ENCODE measurements at regions not wholly inside any gene's neighbourhood (a gene's known extent, or its start where the extent isn't known, plus 50 kb on each side); places are given as distances from the start of the nearest gene placed in this dataset.
"Not testable (repeated sequence)": the region's sequence is repeated elsewhere in the genome, so short reads cannot be mapped to it uniquely, and the experiment has no call there.

- in situ Hi-C loops (cut with MboI; ENCODE audit: low pct_unique_long_range_greater_than_20kb, low sequenced_read_pairs, unreplicated experiment): no loop called here
- no peak for DNase-seq (ENCODE audit: low spot score)
- TF ChIP-seq CTCF (IDR thresholded peaks at IDR 0.05; ENCODE audit: extremely low read depth, insufficient read depth, missing control alignments): no peak
These were observed 106.9 kb upstream of the ST8SIA4 start for GRCh38 chr5:101009758-101010519.

DNA sequence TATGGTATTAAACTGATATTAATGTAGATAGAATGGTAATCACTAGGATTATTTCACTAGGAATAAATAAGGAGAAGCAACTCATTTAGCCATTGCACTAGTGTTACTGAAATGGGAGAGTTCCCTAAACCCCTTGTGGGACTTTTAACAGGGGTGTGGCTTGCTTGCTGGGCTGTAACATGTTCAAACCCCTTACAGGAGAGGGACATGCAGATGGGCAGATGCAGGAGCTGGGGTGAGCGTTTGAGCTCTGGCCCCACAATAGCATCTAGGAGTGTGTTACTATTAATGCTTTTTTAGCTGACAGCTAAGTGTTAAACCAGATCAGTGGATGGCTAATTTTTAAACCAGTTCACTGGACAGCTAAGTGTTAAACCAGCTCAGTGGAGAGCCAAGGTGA lies 89.3 kb upstream of the ST8SIA4 start:
- in situ Hi-C loops (cut with MboI; ENCODE audit: low pct_unique_long_range_greater_than_20kb, low sequenced_read_pairs, unreplicated experiment): no loop called here
- TF ChIP-seq CTCF (IDR thresholded peaks at IDR 0.05; ENCODE audit: extremely low read depth, insufficient read depth, missing control alignments): no peak
- no peak for DNase-seq (ENCODE audit: low spot score)

GRCh38 chr5:100983601-100984000 lies 80.5 kb upstream of the ST8SIA4 start:
- in situ Hi-C loops (cut with MboI; ENCODE audit: low pct_unique_long_range_greater_than_20kb, low sequenced_read_pairs, unreplicated experiment); DNase-seq (ENCODE audit: low spot score): not testable (repeated sequence)

DNA sequence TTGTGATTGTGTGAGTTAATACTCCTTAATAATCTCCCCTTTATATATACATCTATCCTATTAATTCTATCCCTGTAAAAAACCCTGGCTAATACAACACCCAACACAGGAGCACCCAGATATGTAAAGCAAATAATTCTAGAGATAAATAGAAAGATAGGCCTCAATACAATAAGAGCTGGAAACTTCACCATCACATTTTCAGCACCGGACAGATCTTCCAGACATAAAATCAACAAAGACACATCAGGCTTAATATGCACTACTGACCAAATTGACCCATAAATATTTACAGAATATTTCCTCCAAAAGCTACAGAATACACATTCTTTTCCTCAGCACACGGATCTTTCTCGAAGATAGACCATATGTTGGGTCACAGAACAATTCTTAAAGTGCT lies 71.0 kb upstream of the ST8SIA4 start:
- TF ChIP-seq CTCF (IDR thresholded peaks at IDR 0.05; ENCODE audit: extremely low read depth, insufficient read depth, missing control alignments): no peak
- DNase-seq (ENCODE audit: low spot score): no peak
- in situ Hi-C loops (cut with MboI; ENCODE audit: low pct_unique_long_range_greater_than_20kb, low sequenced_read_pairs, unreplicated experiment): no loop called here

DNA sequence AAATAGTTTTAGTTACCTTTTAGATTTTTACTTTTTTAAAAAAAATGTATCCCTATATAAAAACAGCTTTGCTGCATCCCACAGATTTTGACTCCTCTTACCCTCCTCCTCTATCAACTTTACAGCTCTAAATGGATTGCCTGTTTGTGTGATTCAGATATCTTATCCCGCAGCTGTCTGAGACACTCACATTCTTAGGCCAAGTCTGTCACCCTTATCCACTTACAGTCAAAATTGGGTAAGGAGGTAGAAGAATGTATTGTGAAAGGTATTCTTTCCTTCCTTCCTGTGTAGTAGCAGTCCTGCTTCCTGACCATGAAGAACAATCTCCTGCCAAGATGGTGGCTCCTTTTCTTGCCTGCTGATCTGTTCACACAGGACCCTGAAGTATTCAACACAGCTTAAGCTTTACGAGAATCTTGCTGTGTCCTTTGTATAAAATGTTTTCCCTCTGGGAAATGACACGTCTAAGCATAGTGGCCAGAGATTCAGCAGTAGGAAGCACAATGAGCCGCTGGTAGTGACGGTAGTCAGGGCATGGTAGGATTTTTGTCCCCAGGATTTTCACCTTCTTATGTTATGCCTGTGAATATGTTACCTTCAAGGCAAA lies 67.7 kb upstream of the ST8SIA4 start:
- no peak for DNase-seq (ENCODE audit: low spot score)
- TF ChIP-seq CTCF (IDR thresholded peaks at IDR 0.05; ENCODE audit: extremely low read depth, insufficient read depth, missing control alignments): no peak
- in situ Hi-C loops (cut with MboI; ENCODE audit: low pct_unique_long_range_greater_than_20kb, low sequenced_read_pairs, unreplicated experiment): no loop called here

DNA sequence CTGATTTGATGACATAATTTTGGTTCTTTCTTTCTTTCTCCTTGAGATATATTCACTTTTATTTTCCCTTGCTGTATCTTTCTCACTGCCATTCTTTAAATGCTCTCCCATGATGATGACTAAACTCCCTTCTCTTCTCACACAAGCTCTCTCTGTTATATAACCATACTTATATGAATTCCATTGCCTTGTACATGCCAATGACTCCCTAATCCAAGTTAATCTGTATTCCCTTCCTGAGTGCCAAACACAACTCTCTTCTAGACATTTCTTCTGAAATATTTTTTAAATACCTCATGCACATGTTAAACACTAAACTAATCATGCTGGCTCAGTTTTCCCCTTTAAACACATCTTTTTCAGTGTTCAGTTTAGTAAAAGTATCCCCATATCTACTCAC lies 62.2 kb upstream of the ST8SIA4 start:
- in situ Hi-C loops (cut with MboI; ENCODE audit: low pct_unique_long_range_greater_than_20kb, low sequenced_read_pairs, unreplicated experiment): no loop called here
- no peak for DNase-seq (ENCODE audit: low spot score)
- TF ChIP-seq CTCF (IDR thresholded peaks at IDR 0.05; ENCODE audit: extremely low read depth, insufficient read depth, missing control alignments): no peak
